KOPT-K1 (cell line): ENCODE measurements at regions not wholly inside any gene's neighbourhood (a gene's known extent, or its start where the extent isn't known, plus 50 kb on each side); places are given as distances from the start of the nearest gene placed in this dataset.
"Not testable (repeated sequence)": the region's sequence is repeated elsewhere in the genome, so short reads cannot be mapped to it uniquely, and the experiment has no call there.

ENCODE experiments used
- H3K27ac ChIP-seq: fragments of 200-600 bp; sonication (generic); 2 replicates; pipeline ENCODE4 v1.5.1; 2016; ENCODE audit warnings: antibody characterized with exemption, mild to moderate bottlenecking, low read depth, low read length; ENCODE audit not compliant: poor library complexity, severe bottlenecking
- H3K36me3 ChIP-seq: fragments of 200-600 bp; sonication (generic); 2 replicates; pipeline ENCODE4 v1.5.1; 2017; ENCODE audit warnings: antibody characterized with exemption, mild to moderate bottlenecking, low read length, moderate library complexity; ENCODE audit not compliant: insufficient read depth
- H3K9me3 ChIP-seq: fragments of 200-600 bp; sonication (generic); 2 replicates; pipeline ENCODE4 v1.5.1; 2017; ENCODE audit warnings: antibody characterized with exemption, low read length, mild to moderate bottlenecking; ENCODE audit not compliant: insufficient read depth, poor library complexity, severe bottlenecking

DNA sequence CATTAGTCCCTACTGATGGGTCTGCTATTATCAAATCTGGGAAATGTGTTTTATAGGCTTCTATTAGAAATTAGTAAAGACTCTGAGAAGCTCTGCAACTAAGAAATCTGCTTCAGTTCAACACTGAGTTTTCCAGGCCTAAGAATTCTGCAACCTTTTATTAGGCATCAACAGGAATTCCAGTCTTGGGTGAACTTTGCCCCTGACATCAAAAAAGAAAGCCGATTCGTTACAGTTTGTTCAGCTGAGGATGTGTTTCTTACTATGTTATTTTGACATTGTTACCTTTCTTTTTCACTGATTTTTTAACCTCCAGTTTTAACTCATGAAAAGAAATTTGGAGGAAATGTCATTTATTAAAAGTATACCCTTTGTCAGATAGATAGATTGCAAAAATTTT, 131.5 kb upstream of the KCNH8 start:
- no peaks in the 10 kb centered on the region for H3K9me3 ChIP-seq
- no peaks in the 10 kb centered on the region for H3K36me3 ChIP-seq
- no peak overlapping the region for H3K27ac ChIP-seq

DNA sequence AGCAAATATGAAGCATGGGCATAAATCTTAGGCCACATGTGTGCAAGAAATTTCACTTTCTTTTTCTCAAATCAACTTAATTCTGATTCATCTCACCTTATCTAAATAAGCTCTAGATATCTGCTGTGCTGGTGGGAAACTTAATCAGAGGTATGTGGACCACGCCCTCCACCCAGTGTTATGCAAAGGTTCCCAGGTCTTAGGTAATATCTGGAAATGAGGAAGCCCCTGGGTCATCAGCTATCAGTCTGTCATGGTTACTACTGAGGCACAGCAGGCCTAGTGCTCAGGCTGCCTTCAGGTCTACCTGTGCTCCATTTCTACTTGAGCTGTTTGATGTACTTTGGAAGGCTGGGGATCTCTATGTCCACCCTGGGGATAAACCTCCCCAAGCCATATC, 134.4 kb upstream of the KCNH8 start:
- no peaks in the 10 kb centered on the region for H3K36me3 ChIP-seq
- H3K9me3 ChIP-seq = no peaks in the 10 kb centered on the region
- H3K27ac ChIP-seq = no peak overlapping the region

DNA sequence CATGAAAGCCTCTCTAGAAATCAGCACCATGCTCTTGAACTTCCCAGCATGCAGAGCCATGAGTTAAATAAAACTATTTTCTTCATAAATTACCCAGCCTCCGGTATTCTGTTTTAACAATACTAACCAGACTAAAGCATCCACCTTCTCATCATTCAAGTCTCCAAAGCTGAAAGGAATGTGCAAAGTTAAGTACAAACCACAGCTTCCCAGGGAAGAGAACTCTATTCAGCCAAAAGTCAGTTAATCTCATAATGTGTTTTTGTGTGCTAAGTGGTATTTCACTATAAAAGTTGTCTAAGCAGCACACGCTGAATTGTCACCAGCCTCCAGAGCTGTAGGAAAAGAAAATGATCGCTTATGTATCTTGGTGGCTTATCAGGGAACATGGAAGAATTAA, 135.5 kb upstream of the KCNH8 start:
- Histone ChIP-seq H3K36me3 (no peaks in the 10 kb centered on the region), H3K9me3 (no peaks in the 10 kb centered on the region), H3K27ac (no peak overlapping the region)

DNA sequence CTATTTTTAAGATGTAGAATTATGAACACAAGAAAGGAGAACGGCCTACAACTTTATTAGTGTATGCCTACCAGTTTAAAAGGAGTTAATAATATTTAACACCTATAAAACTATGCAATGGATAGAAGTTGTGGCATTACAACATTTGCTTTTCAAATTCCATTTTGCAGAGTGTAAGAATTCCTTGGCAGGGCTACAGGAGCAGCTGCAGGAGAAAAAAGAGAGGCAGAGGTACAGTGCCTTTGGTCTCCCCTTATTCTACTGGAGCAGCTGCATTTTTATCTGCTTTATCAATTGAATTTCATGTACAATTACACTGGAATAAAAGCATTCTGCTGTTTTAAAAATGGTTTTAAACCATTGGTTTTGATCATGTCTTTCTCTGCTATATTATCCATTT, 145.7 kb upstream of the KCNH8 start:
- Histone ChIP-seq H3K27ac (no peak overlapping the region), H3K36me3 (no peaks in the 10 kb centered on the region), H3K9me3 (no peaks in the 10 kb centered on the region)

DNA sequence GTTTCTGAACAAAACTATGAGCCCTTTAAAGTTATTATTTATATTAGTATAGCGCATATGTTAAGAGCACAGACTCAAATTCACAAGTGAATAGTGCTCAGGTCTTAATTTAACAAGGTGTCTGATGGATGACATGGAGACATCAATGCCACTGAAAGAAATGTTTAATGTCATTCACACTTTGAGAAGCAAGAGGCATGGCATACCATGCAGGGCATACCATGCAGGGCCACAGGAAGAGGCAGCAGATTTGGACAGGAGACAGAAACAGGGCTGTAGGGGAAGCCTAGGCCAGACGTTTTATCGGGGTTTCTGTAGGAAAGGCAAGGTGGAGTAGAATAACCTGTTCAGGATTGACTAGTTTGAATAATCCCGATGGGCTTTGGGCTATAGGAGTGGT, 150.2 kb upstream of the KCNH8 start:
- H3K27ac ChIP-seq = no peak overlapping the region
- peaks cover 13% of the 10 kb centered on the region for H3K9me3 ChIP-seq
- H3K36me3 ChIP-seq = no peaks in the 10 kb centered on the region

DNA sequence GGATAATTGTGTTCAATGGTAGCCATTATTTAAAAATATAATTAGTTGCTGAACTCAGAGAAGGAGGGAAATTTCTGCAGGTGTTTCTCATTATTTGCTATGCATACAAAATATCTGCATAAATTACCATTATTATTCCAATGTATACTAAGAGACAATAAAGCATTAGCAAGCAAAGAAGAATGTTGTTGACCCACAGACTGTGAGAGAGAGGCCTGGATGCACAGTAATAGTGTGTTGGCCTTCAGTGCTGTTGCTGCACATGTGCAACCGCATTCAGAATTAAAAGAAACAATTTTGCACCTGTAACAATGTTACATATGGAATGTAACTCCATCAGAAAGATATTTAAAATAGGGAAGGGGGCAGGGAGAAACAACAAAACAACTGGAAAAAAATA, 155.6 kb upstream of the KCNH8 start:
- Histone ChIP-seq H3K9me3 (peaks cover 13% of the 10 kb centered on the region), H3K27ac (no peak overlapping the region), H3K36me3 (no peaks in the 10 kb centered on the region)

DNA sequence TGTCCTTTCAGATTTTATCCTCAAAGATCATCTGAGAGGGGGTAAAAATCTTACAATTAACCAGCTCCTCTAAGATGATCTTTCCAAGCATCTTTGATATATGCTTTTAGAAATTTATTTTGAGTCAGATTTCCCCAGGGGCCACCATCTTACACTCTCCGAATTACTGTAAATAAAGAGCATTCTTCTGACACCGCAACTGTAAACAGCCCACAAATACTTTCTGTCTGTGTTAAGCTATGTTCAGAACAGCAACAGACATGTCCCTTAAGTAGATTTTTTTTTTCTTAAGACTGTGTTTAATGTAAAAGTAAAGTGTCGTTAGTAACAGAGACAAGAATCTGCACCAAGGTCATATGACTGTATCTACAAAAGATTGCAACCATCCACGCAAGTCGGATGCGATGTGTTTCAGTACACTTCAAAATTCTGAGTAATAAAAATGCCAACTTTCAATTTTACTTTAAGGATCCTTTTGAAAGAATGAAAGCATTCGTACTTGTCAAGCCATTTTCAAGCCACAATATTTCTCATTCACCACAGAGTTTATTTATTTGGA, 159.0 kb upstream of the KCNH8 start:
- Histone ChIP-seq H3K9me3 (no peaks in the 10 kb centered on the region), H3K36me3 (no peaks in the 10 kb centered on the region), H3K27ac (no peak overlapping the region)

DNA sequence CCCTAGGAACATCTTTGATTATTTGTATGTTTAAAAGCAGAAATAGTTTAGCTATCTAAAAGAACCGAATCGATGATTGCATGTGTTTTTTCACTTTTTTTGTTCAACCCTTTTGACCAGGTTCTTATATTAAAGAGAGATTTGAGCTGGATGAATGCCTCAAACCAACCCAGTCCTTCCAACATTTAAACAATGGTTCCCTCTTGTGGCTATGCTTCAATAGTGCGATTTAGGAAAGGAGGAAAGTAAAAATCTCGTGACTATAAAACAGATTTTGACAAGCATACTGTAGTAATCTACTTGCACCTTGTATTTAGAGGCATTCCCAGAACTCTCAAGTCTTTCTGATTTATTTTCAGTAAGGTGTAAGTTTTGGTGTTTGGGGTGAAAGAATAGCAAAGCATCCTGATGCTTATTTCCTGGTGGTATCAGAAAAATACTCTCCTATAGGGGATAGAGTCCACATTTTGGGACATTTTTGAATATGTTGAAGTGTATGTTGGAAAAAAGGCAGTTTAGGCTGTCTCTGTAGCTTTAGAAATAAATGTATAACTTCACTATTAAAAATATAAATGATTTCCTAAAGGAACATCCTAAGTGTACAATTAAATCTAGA, 159.6 kb upstream of the KCNH8 start:
- H3K27ac ChIP-seq = no peak overlapping the region
- no peaks in the 10 kb centered on the region for H3K36me3 ChIP-seq
- no peaks in the 10 kb centered on the region for H3K9me3 ChIP-seq

DNA sequence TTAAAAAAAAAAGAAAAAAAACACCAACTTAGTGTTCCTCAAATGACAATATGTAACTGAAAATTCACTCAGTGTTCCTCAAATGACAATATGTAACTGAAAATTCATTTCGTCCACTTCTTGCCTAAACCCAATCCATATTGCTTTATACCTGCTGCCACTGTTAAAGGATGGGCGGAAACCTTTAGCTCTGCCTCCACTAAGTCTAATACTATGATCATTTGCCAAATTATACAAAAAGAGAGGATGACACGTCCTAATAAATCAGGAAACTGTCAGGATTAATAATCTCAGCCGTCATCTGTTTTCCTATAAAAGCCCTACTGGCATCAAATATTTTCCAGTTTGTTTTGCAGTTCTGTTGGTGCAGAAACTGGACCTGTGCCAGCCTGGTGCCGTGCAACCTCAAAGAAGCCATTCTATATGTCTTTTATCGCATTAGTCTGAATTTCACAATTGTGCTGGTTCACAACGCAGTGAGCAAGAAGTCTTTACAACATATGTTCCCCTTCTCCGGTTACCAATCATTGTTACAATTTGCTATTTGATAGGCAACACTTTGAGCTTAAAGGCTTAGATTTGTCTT, 160.4 kb upstream of the KCNH8 start:
- Histone ChIP-seq H3K9me3 (no peaks in the 10 kb centered on the region), H3K27ac (no peak overlapping the region), H3K36me3 (no peaks in the 10 kb centered on the region)

DNA sequence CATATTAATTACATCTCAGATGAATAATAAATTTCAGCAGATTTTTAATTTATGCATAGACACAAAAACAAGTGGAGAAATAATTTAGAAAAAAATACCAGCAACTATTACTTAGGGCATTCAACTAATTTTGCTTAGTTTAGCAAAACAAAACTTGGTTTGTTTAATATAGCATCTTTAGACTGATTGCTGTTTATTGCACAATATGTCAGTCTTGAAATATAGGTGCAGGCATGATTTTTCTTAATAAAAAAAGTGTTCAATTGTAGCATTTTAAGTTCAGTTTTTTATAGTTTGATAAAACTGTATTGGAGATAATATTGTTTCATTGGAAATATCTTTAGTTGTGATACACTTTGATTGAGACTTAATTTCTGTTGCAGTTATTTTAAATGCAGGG, 161.2 kb upstream of the KCNH8 start:
- Histone ChIP-seq H3K27ac (no peak overlapping the region), H3K36me3 (no peaks in the 10 kb centered on the region), H3K9me3 (no peaks in the 10 kb centered on the region)

DNA sequence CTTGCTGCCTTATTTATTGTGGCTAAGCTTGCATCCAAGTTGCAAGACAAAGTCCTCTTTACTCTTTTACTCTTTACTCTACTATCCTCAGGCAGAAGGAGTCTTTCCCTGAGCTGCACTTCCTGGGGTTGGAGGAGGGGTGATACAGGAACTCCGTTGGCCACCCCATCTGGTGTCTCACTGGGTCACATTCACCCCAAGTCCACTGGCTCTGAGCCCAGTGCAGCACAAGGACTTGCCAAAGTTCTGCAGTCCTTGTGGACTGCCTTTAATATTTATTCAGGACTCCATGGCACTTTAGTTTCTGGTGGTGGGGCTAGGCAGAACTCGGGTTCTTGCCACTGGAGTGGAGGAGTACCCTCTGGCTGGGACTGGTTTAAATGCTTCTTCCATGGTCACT, 165.4 kb upstream of the KCNH8 start:
- H3K9me3 ChIP-seq = no peaks in the 10 kb centered on the region
- H3K27ac ChIP-seq = no peak overlapping the region
- H3K36me3 ChIP-seq = no peaks in the 10 kb centered on the region

DNA sequence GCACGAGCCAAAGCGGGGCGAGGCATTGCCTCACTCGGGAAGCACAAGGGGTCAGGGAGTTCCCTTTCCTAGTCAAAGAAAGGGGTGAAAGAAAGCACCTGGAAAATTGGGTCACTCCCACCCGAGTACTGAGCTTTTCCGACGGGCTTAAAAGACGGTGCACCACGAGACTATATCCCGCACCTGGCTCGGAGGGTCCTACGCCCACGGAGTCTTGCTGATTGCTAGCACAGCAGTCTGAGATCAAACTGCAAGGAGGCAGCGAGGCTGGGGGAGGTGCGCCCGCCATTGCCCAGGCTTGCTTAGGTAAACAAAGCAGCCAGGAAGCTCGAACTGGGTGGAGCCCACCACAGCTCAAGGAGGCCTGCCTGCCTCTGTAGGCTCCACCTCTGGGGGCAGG, 172.2 kb upstream of the KCNH8 start:
- H3K36me3 ChIP-seq, H3K27ac ChIP-seq, H3K9me3 ChIP-seq: not testable (repeated sequence)

DNA sequence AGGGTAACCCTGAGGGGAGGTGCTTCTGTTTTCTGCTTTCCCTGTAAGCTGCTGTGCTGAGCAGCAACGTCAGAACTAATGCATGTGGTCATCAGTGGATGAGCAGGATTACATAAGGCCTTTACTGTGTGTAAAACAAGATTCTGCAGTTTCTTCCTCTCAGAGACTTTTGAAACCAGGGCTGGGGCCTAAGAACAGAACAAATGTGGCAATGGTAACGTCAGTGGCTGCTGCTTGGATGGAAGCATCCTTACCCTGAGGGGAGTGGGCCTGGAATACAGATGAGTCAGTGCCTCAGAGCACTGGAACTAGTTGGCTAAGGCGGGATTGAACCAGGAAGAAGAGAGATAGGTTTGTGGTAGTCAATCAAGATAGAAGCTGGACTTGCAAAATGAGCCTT, 180.2 kb upstream of the KCNH8 start:
- no peaks in the 10 kb centered on the region for H3K9me3 ChIP-seq
- no peak overlapping the region for H3K27ac ChIP-seq
- H3K36me3 ChIP-seq = no peaks in the 10 kb centered on the region

DNA sequence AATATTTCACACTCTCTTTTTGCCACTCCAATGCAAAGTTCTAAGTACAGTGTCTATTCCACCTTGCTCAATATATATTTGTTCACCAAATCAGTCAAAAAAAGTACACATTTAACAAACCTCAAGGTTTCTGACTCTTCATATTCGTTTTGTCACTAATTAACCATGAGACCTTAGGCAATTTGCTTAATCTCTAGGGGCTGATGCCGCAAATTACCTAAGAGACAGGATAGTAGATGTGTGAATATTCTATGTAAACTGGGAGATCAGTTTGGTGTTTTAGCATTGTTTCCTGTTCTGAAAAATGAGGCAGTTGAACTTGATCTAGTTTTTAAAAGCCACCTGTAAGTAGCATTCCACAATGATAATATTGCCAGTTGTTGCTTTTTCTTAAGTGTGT, 182.5 kb upstream of the KCNH8 start:
- Histone ChIP-seq H3K36me3 (no peaks in the 10 kb centered on the region), H3K27ac (no peak overlapping the region), H3K9me3 (no peaks in the 10 kb centered on the region)

DNA sequence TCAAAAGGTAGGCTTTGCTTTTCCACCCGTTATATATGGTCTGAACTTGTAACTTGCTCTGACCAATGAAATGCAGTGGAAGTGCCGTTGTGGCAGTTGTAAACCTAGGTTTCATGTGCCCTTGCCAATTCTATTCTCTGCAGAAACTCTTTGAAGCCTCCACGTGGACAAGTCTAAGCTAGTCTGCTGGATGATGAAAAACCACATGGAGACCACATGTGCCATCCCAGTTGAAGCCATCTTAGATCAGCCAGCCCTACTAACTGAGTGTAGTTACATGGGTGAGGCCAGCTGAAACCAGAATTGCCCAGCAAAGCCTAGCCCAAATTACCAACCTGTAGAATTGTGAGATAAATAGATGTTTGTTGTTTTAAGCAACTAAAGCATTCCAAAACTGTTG, 183.7 kb upstream of the KCNH8 start:
- Histone ChIP-seq H3K9me3 (no peaks in the 10 kb centered on the region), H3K36me3 (no peaks in the 10 kb centered on the region), H3K27ac (no peak overlapping the region)

DNA sequence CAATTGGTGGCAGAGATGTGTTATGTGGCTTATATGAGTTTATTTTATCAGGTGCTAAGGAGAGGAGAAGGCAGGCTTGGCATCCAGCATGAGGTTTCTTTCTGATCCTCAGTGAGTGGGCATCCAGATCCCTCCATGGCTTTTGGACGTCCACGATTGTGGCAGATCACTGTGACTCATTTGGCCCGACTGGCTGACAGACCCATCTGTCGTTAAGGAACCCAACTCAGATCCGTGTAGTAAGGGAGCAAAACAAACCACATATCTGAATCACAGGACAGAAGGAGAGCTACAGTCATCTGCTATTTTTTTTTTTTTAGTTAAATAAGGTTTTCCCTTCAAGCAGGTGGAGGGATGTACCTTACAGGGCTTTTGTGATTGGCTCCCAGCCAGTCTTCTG, 197.0 kb upstream of the KCNH8 start:
- Histone ChIP-seq H3K9me3 (no peaks in the 10 kb centered on the region), H3K36me3 (no peaks in the 10 kb centered on the region), H3K27ac (no peak overlapping the region)
